HT-29 (cell line): ENCODE measurements at regions not wholly inside any gene's neighbourhood (a gene's known extent, or its start where the extent isn't known, plus 50 kb on each side); places are given as distances from the start of the nearest gene placed in this dataset.

ENCODE experiments used
- DNase-seq: peaks from one replicate; pipeline ENCODE4 v3.0.0-alpha.2; 2015; ENCODE audit warnings: low spot score

- no peak for DNase-seq
These were observed 148.2 kb downstream of the PCSK1 start for GRCh38 chr5:96284727-96285389.

GRCh38 chr5:96283589-96283988, 149.5 kb downstream of the PCSK1 start:
- no peak for DNase-seq

GRCh38 chr5:96282020-96282419, 151.0 kb downstream of the PCSK1 start:
- DNase-seq: no peak

DNA sequence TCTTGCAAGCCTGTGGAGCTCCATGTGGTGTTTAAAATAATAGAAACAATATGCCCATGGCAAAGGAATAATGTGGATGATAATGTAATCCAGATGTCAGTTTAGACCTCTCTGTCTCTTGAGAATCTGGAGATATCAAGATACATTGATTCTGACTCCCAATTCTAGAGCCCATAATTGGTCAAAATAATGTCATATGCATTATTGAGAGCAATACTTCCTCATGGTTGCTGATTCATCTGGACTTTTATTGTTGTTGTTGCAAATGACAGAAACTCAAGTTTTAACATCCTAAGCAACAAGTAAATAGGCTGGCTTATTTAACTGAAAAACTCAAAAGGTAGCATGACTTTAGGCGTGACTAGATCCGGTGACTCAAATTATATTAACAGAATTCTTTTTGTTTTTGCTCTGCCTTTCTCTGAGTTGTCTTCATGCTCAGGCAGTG, 152.1 kb downstream of the PCSK1 start:
- DNase-seq: no peak

DNA sequence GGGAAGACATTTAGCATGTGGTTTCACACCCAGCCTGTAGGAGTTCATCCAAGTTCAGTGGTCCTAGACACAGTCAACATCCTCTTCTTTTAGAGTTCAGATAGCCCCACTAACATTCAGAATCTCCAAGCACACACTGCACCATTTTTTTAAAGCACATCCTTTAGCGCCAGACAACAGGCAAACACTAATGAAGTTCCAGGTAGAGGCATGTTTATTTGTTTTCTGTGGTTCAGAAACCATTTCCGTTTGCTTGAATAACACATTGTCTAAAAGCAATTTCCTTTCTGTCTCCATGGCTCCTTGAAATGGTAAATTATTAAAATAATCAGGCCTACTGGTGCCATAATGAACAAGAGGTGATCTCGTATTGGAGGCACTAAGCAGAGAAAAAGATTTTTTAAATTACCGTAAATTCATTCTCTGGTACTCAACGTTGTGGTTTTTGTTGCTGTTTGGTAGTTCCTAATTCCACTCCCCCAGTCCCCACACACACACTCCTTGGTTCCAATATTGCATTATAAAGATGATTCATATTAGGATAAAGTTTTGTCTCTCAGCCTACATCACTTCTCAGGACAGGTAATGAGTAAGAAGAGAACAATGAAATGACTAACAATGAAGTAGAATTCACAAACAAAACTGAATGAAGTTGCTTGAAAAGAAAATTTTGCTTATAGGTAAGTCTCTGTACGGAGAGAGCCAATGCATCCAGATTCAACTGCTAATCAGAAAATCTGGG, 153.1 kb downstream of the PCSK1 start:
- no peak for DNase-seq

DNA sequence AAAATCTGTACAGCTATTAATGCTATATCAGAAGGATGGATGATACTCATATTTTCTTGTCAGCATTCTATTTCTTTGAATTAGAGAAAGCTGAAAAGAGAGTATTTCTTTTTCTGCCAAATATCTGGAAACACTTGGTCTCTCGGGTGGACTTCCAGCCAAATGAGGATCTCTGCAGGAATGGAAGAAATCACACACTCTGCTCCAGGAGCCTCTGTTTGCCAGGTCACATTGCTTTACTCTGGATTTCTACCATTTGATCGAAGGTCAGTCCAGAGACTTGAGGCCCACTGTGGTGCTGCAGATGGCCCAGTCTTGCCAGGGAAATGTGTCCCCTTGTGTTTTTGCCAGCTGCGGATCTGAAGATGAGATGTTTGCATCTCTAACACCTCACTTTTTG, 154.1 kb downstream of the PCSK1 start:
- no peak for DNase-seq

DNA sequence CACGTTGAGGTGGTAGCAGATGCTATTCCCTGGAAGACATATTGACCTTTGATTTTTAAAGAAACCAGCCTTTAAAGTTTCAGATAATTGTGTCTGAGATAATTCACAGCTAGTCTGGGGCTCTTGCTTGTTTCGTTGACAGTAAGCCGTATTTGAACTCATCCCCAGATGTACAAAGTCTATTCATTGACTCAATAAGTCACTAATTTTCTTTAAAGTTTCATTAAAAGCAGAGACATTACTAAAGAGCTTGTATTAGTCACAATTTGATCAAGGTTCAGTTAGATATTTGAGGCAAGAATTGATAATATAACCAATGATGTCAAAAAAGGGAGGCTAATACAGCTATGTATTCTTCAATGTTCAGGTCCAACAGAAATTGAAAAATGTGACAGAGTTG, 158.0 kb downstream of the PCSK1 start:
- no peak for DNase-seq

DNA sequence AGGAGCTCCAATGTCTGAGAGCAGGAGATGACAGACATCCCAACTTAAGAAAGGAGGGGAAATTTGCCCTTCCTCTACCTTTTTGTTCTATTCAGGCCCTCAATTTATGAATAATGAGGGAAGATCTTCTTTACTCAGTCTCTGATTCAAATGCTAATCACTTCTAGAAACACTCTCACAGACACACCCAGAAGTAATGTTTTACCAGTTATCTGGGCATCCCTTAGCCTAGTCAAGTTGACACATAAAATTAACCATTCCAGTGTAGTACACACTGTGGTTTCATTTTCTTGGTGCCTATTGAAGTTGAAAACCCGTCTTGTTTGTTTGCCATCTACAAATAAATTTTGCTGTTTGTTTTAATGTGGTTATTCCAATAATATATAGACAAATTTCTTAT, 167.6 kb downstream of the PCSK1 start:
- no peak for DNase-seq

DNA sequence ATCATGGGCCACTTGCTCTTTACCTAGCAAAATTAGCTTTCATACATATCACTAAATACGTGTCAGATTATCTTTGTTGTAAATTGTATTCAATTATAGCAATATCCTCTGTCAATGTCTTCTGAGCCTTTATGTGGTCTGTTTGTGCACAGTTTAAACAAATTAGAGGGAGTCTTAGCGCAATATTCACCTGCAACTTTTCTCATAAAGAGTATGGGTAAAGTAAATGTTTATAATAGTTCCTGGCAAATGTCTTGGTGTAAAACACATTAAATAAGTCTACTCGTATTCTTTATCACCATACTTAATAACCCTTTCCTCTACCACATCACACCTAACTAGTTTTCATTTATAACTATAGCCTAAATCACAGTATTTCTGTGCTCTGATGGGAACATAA, 169.0 kb downstream of the PCSK1 start:
- DNase-seq: no peak

DNA sequence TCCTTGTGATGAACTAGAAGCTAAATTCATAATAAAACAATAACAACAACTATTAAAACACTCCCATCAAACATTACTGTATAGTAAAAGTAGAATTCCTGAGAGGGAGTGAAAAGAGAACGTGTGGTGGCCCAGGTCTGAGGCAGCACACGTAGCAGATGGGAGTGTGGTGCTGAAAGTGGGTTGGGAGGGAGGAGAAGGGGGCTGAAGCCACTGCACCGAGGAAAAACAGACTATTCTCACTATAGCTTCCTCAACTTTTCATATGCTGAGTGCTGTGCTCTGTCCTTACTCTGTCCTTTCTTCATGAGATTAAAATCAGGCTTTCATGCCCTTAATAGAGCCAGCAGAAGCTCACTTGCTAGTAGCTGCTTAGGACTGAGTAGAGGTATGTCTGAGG, 170.9 kb downstream of the PCSK1 start:
- DNase-seq: no peak

DNA sequence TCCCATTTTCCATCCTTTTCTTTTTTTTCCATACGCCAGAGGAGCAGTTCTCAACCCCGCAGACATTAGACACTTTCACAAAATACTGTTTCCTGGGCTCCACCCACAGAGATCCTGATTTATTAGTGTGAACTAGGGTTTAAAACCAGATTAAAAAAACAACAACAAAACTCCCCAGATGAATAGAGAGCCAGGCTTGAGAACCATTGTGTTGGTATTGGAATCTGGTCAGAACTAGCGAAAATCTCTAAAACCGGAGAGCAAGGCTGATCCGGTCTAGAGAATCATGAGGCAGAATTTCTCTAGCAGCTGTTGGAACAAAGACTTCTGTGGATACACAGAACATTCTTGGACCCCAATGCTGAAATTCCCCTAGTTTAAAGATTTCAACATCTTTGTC, 173.0 kb downstream of the PCSK1 start:
- no peak for DNase-seq

DNA sequence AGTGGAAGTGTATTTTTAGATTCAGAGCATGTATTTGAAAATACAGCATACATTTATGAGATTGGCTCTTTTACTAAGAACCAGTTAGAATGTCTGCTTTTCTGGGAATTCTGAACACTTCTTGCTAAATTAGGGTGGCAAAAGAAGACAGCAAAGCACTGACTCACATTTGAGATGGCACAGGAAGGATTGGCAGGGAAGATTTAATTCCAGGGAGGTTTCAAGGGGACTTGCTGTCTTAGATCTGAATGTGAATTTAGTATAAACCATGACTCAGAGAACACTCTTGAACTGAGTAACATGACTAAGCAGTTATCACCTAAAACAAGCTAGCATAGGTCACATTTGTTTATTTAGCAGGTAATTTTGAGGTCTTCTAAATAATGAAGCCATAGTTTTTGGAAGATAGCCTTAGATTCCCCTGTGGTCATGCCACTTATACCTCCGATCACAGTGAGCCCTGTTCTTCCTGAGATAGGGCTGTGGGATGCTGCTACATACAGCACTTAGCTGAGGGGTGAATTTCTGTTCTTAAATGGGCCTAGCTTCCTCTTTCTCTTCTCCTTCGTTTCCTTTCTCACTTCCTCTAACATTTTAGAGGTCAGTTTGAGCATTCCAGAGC, 173.8 kb downstream of the PCSK1 start:
- DNase-seq: peak; percentile 24

DNA sequence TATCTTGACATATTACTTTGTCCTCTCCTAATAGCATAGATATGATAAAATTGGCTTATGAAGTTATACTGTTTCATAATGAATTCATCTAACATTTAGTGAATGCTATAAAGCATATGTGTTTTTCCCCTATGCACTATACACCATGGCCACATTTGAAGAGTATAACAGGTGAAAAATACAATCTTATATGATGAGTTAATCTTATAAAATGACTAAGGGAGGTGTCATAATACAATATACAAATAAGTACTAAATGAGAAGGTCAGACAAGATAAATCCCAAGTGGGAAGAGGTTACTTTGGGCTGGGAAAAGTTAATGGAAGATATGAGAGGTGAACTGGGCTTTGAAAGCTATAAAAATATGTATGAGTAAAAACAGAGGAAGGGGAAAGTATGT, 174.4 kb downstream of the PCSK1 start:
- DNase-seq: no peak

GRCh38 chr5:96257904-96258303, 175.1 kb downstream of the PCSK1 start:
- no peak for DNase-seq

DNA sequence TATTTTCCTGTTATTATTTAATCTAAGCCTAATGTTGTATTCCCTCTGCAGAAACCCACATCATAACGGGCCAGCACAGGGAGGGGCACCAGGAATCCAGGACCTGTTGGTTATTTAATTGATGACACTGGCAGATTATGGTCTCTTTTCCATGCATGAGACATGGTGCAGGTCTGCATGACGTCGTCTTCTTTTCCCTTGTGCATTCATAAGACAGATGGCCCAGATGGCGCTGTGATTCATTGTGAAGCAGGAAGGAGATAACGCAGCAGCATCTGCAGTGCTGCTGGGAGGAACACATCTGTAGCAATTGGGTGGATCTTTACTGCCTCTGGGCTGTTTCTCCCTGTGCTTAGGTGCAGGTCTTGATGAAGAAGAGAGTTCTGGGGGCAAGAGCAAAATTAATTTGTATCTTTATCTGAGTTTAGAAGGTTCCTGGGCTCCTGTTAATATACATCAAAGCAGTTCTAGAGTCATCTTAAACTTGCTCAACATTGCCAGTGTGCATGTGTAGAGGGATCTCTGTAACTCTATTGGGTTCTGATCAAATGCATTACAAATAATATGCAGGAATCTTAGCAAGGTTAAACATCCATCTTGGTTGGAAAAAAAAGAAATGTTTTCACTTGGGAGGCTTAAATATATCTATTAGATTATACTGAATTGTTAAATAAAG, 176.1 kb downstream of the PCSK1 start:
- DNase-seq: peak; percentile 50

- DNase-seq: peak; percentile 30
These were observed 177.9 kb downstream of the PCSK1 start for GRCh38 chr5:96254980-96255691.

DNA sequence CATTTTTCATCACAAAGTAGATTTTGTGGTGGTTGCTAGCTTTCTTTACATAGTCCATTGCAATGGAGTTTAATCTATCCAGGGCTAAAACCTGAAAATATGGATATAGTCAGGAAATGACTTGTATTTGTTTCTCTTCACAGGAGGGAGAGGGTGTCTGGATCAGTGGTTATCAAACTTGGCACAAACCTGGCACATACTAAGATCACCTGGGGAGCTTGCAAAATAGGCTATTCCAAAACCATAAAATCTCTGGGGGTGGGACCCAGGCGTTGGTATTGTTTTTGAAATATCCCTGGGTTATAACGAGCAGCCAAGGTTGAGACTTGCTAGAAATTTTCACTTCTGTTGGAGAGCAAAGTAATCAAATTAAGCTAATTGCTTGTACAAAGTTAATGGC, 179.9 kb downstream of the PCSK1 start:
- DNase-seq: no peak

DNA sequence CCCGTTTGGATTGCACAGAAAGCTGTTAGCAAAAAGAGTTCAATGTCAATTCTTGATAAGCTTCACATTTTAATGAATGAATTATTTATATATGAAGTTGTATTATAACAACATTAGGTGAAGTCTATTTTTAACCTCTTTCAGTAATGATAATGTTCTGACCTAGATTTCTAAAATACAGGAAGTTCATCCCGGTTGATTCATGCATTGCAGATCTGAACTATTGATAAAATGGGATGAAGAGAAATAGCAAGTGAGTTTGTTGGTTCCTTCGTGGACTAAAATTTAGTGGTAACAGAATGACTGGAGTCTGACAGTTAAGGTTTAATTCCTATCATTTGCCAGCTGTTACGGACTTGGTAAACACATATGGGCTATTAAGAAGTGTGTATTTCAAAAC, 180.5 kb downstream of the PCSK1 start:
- DNase-seq: no peak

- no peak for DNase-seq
These were observed 182.3 kb downstream of the PCSK1 start for GRCh38 chr5:96250782-96251181.

GRCh38 chr5:96248131-96248530, 184.9 kb downstream of the PCSK1 start:
- DNase-seq: no peak

DNA sequence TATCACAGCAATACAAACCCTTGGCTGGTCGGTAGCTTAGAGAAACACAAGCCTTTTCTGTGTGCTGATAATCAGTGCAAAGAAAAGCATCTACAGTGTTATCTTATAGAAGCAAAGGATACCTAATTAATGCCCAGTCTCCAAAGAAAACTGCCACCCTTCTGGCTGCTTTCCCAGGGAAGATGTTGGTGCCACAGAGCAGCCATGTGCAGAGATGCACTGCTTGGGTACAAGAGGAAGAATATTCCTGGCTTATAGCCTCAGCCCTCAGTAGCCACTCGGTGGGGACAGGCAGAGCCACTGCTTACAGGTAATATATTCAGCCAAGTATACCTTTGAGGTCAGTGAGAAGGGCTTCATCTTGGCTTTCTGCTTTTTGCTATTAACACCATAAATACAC, 185.3 kb downstream of the PCSK1 start:
- no peak for DNase-seq
